WTC11 (cell line): ENCODE measurements at regions not wholly inside any gene's neighbourhood (a gene's known extent, or its start where the extent isn't known, plus 50 kb on each side); places are given as distances from the start of the nearest gene placed in this dataset.

Experiments
- ATAC-seq: fragments of 200-7000 bp; cut with Tn5 transposase; 2 replicates; pipeline ENCODE4 v1.10.0; 2021; ENCODE audit warnings: mild to moderate bottlenecking, moderate library complexity
- CTCF ChIA-PET: fragments of 300-600 bp; sonication (Branson Sonifier 250); formaldehyde crosslinking; loops from one replicate; lab custom pipeline; 2021; ENCODE audit warnings: antibody characterized with exemption; lab: Charles Lee
- POLR2A ChIA-PET: fragments of 350-600 bp; sonication (Branson Sonifier 250); formaldehyde crosslinking; loops from one replicate; lab custom pipeline; 2021; ENCODE audit warnings: antibody characterized with exemption; lab: Charles Lee
- DNase-seq: peaks from one replicate; pipeline ENCODE4 v3.0.0; 2021; ENCODE audit warnings: low spot score
- H3K27ac Mint-ChIP-seq: 2 replicates; pipeline ENCODE4 v1.8.0; 2021; ENCODE audit warnings: mixed read lengths
- H3K27me3 Mint-ChIP-seq: 2 replicates; pipeline ENCODE4 v1.8.0; 2021; ENCODE audit warnings: low read depth, mild to moderate bottlenecking, moderate library complexity, mixed read lengths
- H3K36me3 Mint-ChIP-seq: 2 replicates; pipeline ENCODE4 v1.8.0; 2021; ENCODE audit warnings: mixed read lengths
- H3K4me1 Mint-ChIP-seq: 2 replicates; pipeline ENCODE4 v1.8.0; 2022; ENCODE audit warnings: mixed read lengths
- H3K4me3 Mint-ChIP-seq: 2 replicates; pipeline ENCODE4 v1.8.0; 2021; ENCODE audit warnings: mild to moderate bottlenecking, moderate library complexity, mixed read lengths
- H3K9me3 Mint-ChIP-seq: 2 replicates; pipeline ENCODE4 v1.8.0; 2021; ENCODE audit warnings: mixed read lengths
- ATF3 ChIP-seq: sonication (generic); formaldehyde crosslinking; conservative IDR thresholded peaks from 2 replicates; pipeline ENCODE4 v1.8.1; 2022; ENCODE audit warnings: mild to moderate bottlenecking, missing genetic modification reagents
- CBFB ChIP-seq: sonication (generic); formaldehyde crosslinking; IDR thresholded peaks from 2 replicates; pipeline ENCODE4 v1.8.1; 2022; ENCODE audit warnings: mild to moderate bottlenecking, low read depth, missing genetic modification reagents
- CREB1 ChIP-seq: sonication (generic); formaldehyde crosslinking; IDR thresholded peaks from 2 replicates; pipeline ENCODE4 v1.8.0; 2023; ENCODE audit warnings: mild to moderate bottlenecking, missing genetic modification reagents
- CREM ChIP-seq: sonication (generic); formaldehyde crosslinking; IDR thresholded peaks from 2 replicates; pipeline ENCODE4 v1.8.1; 2022; ENCODE audit warnings: mild to moderate bottlenecking, missing genetic modification reagents, moderate library complexity
- ETV6 ChIP-seq: sonication (generic); formaldehyde crosslinking; IDR thresholded peaks from 2 replicates; pipeline ENCODE4 v1.8.1; 2022; ENCODE audit warnings: mild to moderate bottlenecking, missing genetic modification reagents
- GABPB1 ChIP-seq: sonication (generic); formaldehyde crosslinking; IDR thresholded peaks from 2 replicates; pipeline ENCODE4 v1.8.1; 2023; ENCODE audit warnings: mild to moderate bottlenecking, missing genetic modification reagents
- GRHL2 ChIP-seq: fragments of 250-450 bp; sonication (Bioruptor Pico); IDR thresholded peaks from 2 replicates; pipeline ENCODE4 v1.8.0; 2022; ENCODE audit warnings: mild to moderate bottlenecking, moderate library complexity; ENCODE audit not compliant: insufficient replicate concordance, severe bottlenecking
- IRF2 ChIP-seq: sonication (generic); formaldehyde crosslinking; IDR thresholded peaks from 2 replicates; pipeline ENCODE4 v1.8.0; 2022; ENCODE audit warnings: low read depth, missing genetic modification reagents, borderline replicate concordance
- NFE2L1 ChIP-seq: sonication (generic); formaldehyde crosslinking; IDR thresholded peaks from 2 replicates; pipeline ENCODE4 v1.8.1; 2023; ENCODE audit warnings: missing genetic modification reagents
- NR3C1 ChIP-seq: sonication (generic); formaldehyde crosslinking; conservative IDR thresholded peaks from 2 replicates; pipeline ENCODE4 v1.8.1; 2023; ENCODE audit warnings: low read depth, mild to moderate bottlenecking, missing genetic modification reagents
- OVOL2 ChIP-seq: fragments of 250-450 bp; sonication (Bioruptor Pico); IDR thresholded peaks from 2 replicates; pipeline ENCODE4 v1.9.0; 2021; ENCODE audit warnings: mild to moderate bottlenecking, borderline replicate concordance
- PRDM15 ChIP-seq: sonication (generic); formaldehyde crosslinking; IDR thresholded peaks from 2 replicates; pipeline ENCODE4 v1.8.0; 2022; ENCODE audit warnings: missing genetic modification reagents
- PRRX2 ChIP-seq: fragments of 250-450 bp; sonication (Bioruptor Pico); IDR thresholded peaks from 2 replicates; pipeline ENCODE4 v1.8.0; 2021; ENCODE audit warnings: mild to moderate bottlenecking
- TEAD4 ChIP-seq: sonication (generic); formaldehyde crosslinking; IDR thresholded peaks from 2 replicates; pipeline ENCODE4 v1.8.0; 2022; ENCODE audit warnings: mild to moderate bottlenecking, missing genetic modification reagents
- ZMAT4 ChIP-seq: fragments of 250-450 bp; sonication (Bioruptor Pico); IDR thresholded peaks from 2 replicates; pipeline ENCODE4 v1.9.0; 2021; ENCODE audit warnings: mild to moderate bottlenecking
- ZNF317 ChIP-seq: sonication (generic); formaldehyde crosslinking; IDR thresholded peaks from 2 replicates; pipeline ENCODE4 v1.8.1; 2023; ENCODE audit warnings: low read depth, mild to moderate bottlenecking, moderate library complexity, missing genetic modification reagents, borderline replicate concordance
- ZNF396 ChIP-seq: fragments of 250-450 bp; sonication (Bioruptor Pico); IDR thresholded peaks from 2 replicates; pipeline ENCODE4 v1.8.0; 2021; ENCODE audit warnings: mild to moderate bottlenecking, moderate library complexity, borderline replicate concordance
- ZNF512 ChIP-seq: sonication (generic); formaldehyde crosslinking; IDR thresholded peaks from 2 replicates; pipeline ENCODE4 v1.8.1; 2022; ENCODE audit warnings: missing genetic modification reagents, borderline replicate concordance
- ZSCAN18 ChIP-seq: fragments of 250-450 bp; sonication (Bioruptor Pico); IDR thresholded peaks from 2 replicates; pipeline ENCODE4 v2.1.2; 2022; ENCODE audit warnings: mild to moderate bottlenecking, moderate library complexity
- TF ChIP-seq, protein P1 (sequence below): sonication (generic); formaldehyde crosslinking; IDR thresholded peaks from 2 replicates; pipeline ENCODE4 v1.8.0; 2023; ENCODE audit warnings: missing genetic modification reagents
- TF ChIP-seq, protein P2 (sequence below): sonication (generic); formaldehyde crosslinking; IDR thresholded peaks from 2 replicates; pipeline ENCODE4 v1.8.0; 2022; ENCODE audit warnings: mild to moderate bottlenecking, missing genetic modification reagents
- TF ChIP-seq, protein P3 (sequence below): fragments of 250-450 bp; sonication (Bioruptor Pico); IDR thresholded peaks from 2 replicates; pipeline ENCODE4 v1.9.0; 2021; ENCODE audit warnings: mild to moderate bottlenecking
- TF ChIP-seq, protein P4 (sequence below): sonication (generic); formaldehyde crosslinking; IDR thresholded peaks from 2 replicates; pipeline ENCODE4 v1.8.1; 2022; ENCODE audit warnings: mild to moderate bottlenecking, missing genetic modification reagents, moderate library complexity, borderline replicate concordance

DNA sequence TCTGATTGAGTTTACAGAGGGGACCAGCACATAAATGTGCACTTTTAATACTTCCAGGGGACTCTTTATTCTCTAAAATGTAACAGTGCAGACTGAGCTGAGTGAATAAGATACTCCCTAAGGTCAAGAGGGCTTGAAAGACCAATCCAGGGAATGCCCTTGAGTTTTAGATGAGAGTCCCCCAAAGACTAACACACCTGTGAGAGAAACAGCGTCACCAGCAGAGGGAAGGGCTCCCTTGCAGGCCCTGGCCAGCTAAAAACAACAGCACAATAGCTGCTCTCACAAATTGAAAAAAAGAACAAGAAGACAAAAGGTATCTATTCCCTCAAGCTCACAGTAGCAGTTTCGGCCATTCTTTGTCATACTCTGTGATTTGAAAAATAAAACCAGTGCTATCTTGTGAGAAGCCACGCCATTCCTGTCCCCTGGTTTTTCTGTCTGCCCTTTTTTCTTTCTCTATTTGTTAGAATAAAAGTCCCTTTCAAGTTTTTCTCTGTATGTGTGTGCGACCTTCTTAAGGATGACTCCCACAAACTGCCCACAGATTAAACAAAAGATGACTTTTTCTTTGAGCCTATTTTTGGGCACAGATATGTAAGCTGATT lies 230.4 kb upstream of the BMPER start (continued):
- no peak for TF ChIP-seq PRDM15 (CRISPR knock-in tag)
- TF ChIP-seq ZMAT4 (CRISPR knock-in tag): no peak
- TF ChIP-seq OVOL2 (CRISPR knock-in tag): no peak
- TF ChIP-seq, protein P1, sequence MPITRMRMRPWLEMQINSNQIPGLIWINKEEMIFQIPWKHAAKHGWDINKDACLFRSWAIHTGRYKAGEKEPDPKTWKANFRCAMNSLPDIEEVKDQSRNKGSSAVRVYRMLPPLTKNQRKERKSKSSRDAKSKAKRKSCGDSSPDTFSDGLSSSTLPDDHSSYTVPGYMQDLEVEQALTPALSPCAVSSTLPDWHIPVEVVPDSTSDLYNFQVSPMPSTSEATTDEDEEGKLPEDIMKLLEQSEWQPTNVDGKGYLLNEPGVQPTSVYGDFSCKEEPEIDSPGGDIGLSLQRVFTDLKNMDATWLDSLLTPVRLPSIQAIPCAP (CRISPR knock-in tag): no peak
- no peak for TF ChIP-seq CREB1 (CRISPR knock-in tag)
- TF ChIP-seq ZNF396: no peak
- TF ChIP-seq NFE2L1 (CRISPR knock-in tag): no peak
- TF ChIP-seq TEAD4: no peak
- no peak for TF ChIP-seq CBFB (CRISPR knock-in tag)
- TF ChIP-seq CREM (CRISPR knock-in tag): no peak
- TF ChIP-seq ATF3 (CRISPR knock-in tag): no peak
- TF ChIP-seq ETV6: no peak
- TF ChIP-seq GRHL2 (CRISPR knock-in tag): no peak
- TF ChIP-seq, all 79 proteins: peak for 0

- no peak overlapping the region for H3K27ac Mint-ChIP-seq
- DNase-seq (no peak), ATAC-seq (no peak)
- H3K36me3 Mint-ChIP-seq: peaks cover 11% of the 10 kb centered on the region; the same call in 1 of the 2 replicates
- TF ChIP-seq, protein P2, sequence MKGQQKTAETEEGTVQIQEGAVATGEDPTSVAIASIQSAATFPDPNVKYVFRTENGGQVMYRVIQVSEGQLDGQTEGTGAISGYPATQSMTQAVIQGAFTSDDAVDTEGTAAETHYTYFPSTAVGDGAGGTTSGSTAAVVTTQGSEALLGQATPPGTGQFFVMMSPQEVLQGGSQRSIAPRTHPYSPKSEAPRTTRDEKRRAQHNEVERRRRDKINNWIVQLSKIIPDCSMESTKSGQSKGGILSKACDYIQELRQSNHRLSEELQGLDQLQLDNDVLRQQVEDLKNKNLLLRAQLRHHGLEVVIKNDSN (CRISPR knock-in tag): no peak
- TF ChIP-seq, protein P3, sequence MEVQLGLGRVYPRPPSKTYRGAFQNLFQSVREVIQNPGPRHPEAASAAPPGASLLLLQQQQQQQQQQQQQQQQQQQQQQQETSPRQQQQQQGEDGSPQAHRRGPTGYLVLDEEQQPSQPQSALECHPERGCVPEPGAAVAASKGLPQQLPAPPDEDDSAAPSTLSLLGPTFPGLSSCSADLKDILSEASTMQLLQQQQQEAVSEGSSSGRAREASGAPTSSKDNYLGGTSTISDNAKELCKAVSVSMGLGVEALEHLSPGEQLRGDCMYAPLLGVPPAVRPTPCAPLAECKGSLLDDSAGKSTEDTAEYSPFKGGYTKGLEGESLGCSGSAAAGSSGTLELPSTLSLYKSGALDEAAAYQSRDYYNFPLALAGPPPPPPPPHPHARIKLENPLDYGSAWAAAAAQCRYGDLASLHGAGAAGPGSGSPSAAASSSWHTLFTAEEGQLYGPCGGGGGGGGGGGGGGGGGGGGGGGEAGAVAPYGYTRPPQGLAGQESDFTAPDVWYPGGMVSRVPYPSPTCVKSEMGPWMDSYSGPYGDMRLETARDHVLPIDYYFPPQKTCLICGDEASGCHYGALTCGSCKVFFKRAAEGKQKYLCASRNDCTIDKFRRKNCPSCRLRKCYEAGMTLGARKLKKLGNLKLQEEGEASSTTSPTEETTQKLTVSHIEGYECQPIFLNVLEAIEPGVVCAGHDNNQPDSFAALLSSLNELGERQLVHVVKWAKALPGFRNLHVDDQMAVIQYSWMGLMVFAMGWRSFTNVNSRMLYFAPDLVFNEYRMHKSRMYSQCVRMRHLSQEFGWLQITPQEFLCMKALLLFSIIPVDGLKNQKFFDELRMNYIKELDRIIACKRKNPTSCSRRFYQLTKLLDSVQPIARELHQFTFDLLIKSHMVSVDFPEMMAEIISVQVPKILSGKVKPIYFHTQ: no peak
- TF ChIP-seq NR3C1 (CRISPR knock-in tag) (no peak), PRRX2 (no peak), ZNF512 (CRISPR knock-in tag) (no peak), GABPB1 (CRISPR knock-in tag) (no peak), IRF2 (CRISPR knock-in tag) (no peak), CREB1 (CRISPR knock-in tag) (no peak), ZSCAN18 (CRISPR knock-in tag) (no peak), ZNF317 (no peak)
- TF ChIP-seq, protein P4, sequence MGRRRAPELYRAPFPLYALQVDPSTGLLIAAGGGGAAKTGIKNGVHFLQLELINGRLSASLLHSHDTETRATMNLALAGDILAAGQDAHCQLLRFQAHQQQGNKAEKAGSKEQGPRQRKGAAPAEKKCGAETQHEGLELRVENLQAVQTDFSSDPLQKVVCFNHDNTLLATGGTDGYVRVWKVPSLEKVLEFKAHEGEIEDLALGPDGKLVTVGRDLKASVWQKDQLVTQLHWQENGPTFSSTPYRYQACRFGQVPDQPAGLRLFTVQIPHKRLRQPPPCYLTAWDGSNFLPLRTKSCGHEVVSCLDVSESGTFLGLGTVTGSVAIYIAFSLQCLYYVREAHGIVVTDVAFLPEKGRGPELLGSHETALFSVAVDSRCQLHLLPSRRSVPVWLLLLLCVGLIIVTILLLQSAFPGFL: no peak
- no peak overlapping the region for H3K4me3 Mint-ChIP-seq
- peaks cover 14% of the 10 kb centered on the region for H3K9me3 Mint-ChIP-seq
- CTCF ChIA-PET: no interaction called here
- POLR2A ChIA-PET: no interaction called here
- peaks cover 26% of the 10 kb centered on the region for H3K4me1 Mint-ChIP-seq
- no peaks in the 10 kb centered on the region for H3K27me3 Mint-ChIP-seq
Measured at GRCh38 chr7:33677556-33677955, 227.8 kb upstream of the BMPER start.
